ENCODE measurements at regions not wholly inside any gene's neighbourhood (a gene's known extent, or its start where the extent isn't known, plus 50 kb on each side); places are given as distances from the start of the nearest gene placed in this dataset.

- TF ChIP-seq CTCF (IDR thresholded peaks at IDR 0.05; ENCODE audit: control extremely low read depth in 1 of 3, insufficient read depth in 1 of 3, low read depth in 1 of 3, low read length in 3 of 3), result no peak
- no peak for TF ChIP-seq RAD21 (IDR thresholded peaks at IDR 0.05 in 1 of 2, conservative IDR thresholded peaks at IDR 0.05 in 1 of 2; ENCODE audit: low read depth in 2 of 2, low read length in 2 of 2)
- TF ChIP-seq CEBPB (IDR thresholded peaks at IDR 0.05; ENCODE audit: low read depth, low read length), result peak; percentile 78
- TF ChIP-seq POLR2A (IDR thresholded peaks at IDR 0.05; ENCODE audit: control extremely low read depth in 1 of 2, low read depth in 2 of 2, low read length in 2 of 2), result no peak
Measured at GRCh38 chr14:22427771-22428231, 161.2 kb downstream of the DAD1 start.
